ENCODE measurements at regions not wholly inside any gene's neighbourhood (a gene's known extent, or its start where the extent isn't known, plus 50 kb on each side); places are given as distances from the start of the nearest gene placed in this dataset.

- FAIRE-seq = no peak
- TF ChIP-seq CTCF (IDR thresholded peaks at IDR 0.05; ENCODE audit: insufficient read depth, missing control alignments) = no peak
- DNase-seq (ENCODE audit: insufficient read length, low spot score) = no peak
Observed at GRCh38 chr16:26959416-26960009, 107.2 kb upstream of the C16orf82 start.

DNA sequence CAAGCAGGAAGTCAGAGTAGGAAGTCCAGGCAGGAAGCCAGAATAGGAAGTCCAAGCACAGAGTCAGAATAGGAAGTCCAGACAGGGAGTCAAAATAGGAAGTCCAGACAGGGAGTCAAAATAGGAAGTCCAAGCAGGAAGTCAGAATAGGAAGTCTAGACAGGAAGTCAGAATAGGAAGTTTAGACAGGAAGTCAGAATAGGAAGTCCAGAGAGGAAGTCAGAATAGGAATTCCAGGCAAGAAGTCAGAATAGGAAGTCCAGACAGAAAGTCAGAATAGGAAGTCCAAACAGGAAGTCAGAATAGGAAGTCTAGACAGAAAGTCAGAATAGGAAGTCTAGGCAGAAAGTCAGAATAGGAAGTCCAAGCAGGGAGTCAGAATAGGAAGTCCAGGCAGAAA is 105.3 kb upstream of the C16orf82 start:
- TF ChIP-seq CTCF (IDR thresholded peaks at IDR 0.05; ENCODE audit: insufficient read depth, missing control alignments) = no peak
- FAIRE-seq (no peak), DNase-seq (ENCODE audit: insufficient read length, low spot score) (no peak)

DNA sequence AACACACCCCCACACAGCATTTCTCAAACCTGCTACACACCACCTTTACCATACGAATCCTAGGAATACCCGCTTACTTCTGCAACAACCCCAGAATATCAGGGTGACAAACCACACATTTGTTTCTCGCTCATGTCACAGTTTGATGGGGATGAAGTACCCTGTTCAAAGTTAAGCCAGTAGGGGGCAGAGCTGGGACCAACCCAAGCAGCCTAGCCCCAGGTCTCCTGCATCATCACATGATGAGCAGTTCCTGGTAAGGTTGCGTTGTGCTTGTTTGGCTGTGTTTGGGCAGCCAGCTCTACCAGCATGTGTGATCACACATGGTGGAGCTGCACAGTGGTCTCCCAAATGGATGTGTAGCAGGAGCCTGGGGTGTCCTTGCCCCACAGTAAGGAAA is 103.6 kb upstream of the C16orf82 start:
- DNase-seq (ENCODE audit: insufficient read length, low spot score) (no peak), FAIRE-seq (no peak)
- TF ChIP-seq CTCF (IDR thresholded peaks at IDR 0.05; ENCODE audit: insufficient read depth, missing control alignments) = peak; percentile 39

DNA sequence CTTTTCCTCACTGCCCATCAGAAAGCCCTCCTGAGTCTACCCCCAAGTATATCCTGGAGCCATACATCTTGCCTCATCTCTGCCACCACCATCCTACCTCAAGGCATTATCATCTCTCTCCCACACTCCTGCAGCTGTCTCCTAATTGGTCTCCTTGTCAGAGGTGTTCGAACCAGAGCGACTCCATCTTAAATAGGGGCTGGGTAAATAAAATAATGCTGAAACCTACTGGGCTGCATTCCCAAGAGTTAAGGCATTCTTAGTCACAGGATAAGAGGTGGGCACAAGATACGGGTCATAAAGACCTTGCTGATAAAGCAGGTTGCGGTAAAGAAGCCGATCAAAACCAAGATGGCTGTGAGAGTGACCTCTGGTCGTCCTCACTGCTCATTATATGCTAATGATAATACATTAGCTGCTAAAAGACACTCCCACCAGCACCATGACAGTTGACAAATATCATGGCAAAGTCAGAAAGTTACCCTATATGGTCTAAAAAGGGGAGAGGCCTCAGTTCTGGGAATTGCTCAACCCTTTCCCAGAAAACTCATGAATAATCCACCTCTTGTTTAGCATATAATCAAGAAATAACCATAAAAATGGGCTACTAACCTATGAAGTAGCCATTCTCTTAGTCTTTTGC is 97.0 kb upstream of the C16orf82 start:
- DNase-seq (ENCODE audit: insufficient read length, low spot score) (no peak), FAIRE-seq (no peak)
- no peak for TF ChIP-seq CTCF (IDR thresholded peaks at IDR 0.05; ENCODE audit: insufficient read depth, missing control alignments)

- FAIRE-seq (no peak), DNase-seq (ENCODE audit: insufficient read length, low spot score) (no peak)
- TF ChIP-seq CTCF (IDR thresholded peaks at IDR 0.05; ENCODE audit: insufficient read depth, missing control alignments) = no peak
Observed at GRCh38 chr16:26970292-26970691, 96.4 kb upstream of the C16orf82 start.

- no peak for TF ChIP-seq CTCF (IDR thresholded peaks at IDR 0.05; ENCODE audit: insufficient read depth, missing control alignments)
- FAIRE-seq = no peak
- no peak for DNase-seq (ENCODE audit: insufficient read length, low spot score)
Observed at GRCh38 chr16:26976873-26977272, 89.9 kb upstream of the C16orf82 start.

DNA sequence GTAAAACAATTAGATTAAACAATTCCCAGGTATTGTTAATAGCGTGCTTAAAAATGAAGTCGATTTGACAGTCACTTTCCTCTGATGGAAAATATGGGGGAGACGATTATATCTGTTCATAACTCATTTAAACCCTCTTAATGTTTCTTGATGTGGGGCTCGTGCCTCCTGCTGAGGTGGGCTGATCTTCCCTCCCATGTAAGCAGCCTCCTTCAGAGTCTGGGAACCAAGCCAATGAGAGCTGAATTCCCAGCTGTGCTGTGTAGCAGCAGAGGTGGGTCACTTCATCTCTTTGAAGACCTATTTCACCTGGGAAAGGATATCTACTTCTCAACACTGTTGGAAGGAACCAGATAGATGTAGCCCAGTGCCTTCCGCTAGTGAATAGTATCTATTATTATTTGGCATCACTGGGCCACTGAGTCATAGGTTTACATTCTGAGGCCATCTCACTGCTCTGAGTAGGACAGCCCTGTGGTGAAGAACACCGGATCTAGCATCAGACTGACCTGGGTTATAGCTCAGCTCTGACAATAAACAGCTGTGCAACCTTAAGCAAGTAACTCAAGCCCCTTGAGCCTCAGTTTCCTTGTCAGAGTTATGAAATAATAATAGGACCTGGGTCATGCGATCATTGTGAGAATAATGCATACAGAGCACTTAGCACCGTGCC is 85.3 kb upstream of the C16orf82 start:
- DNase-seq (ENCODE audit: insufficient read length, low spot score) (no peak), FAIRE-seq (no peak)
- no peak for TF ChIP-seq CTCF (IDR thresholded peaks at IDR 0.05; ENCODE audit: insufficient read depth, missing control alignments)

Measured in D721Med (cell line).